ENCODE measurements at regions not wholly inside any gene's neighbourhood (a gene's known extent, or its start where the extent isn't known, plus 50 kb on each side); places are given as distances from the start of the nearest gene placed in this dataset.

- no peaks in the 10 kb centered on the region for H3K4me1 ChIP-seq (ENCODE audit: low read depth)
- intact Hi-C loops (cut with DNase I, micrococcal nuclease) = no loop called here
- H3K36me3 ChIP-seq (ENCODE audit: low read depth) = no peaks in the 10 kb centered on the region
- no peak overlapping the region for H3K4me3 ChIP-seq
- DNase-seq (no peak), ATAC-seq (no peak)
- TF ChIP-seq CTCF (IDR thresholded peaks at IDR 0.05) = no peak
- H3K9me3 ChIP-seq = no peaks in the 10 kb centered on the region
Measured at GRCh38 chr22:27120036-27120435, 462.6 kb downstream of the MIAT start.

- DNase-seq = no peak
- ATAC-seq = no peak
- intact Hi-C loops (cut with DNase I, micrococcal nuclease) = no loop called here
- Histone ChIP-seq H3K4me1 (ENCODE audit: low read depth) (no peaks in the 10 kb centered on the region), H3K4me3 (no peak overlapping the region), H3K9me3 (no peaks in the 10 kb centered on the region), H3K36me3 (ENCODE audit: low read depth) (no peaks in the 10 kb centered on the region)
- no peak for TF ChIP-seq CTCF (IDR thresholded peaks at IDR 0.05)
Measured at GRCh38 chr22:27122574-27122973, 465.2 kb downstream of the MIAT start.

- Histone ChIP-seq H3K9me3 (no peaks in the 10 kb centered on the region), H3K4me1 (ENCODE audit: low read depth) (no peaks in the 10 kb centered on the region), H3K4me3 (no peak overlapping the region), H3K36me3 (ENCODE audit: low read depth) (no peaks in the 10 kb centered on the region)
- TF ChIP-seq CTCF (IDR thresholded peaks at IDR 0.05) = no peak
- no peak for DNase-seq
- intact Hi-C loops (cut with DNase I, micrococcal nuclease) = no loop called here
- ATAC-seq = no peak
Measured at GRCh38 chr22:27123880-27124279, 466.5 kb downstream of the MIAT start.

- H3K36me3 ChIP-seq (ENCODE audit: low read depth) = no peaks in the 10 kb centered on the region
- TF ChIP-seq CTCF (IDR thresholded peaks at IDR 0.05) = no peak
- intact Hi-C loops (cut with DNase I, micrococcal nuclease) = no loop called here
- ATAC-seq = peak; percentile 34
- H3K9me3 ChIP-seq = no peaks in the 10 kb centered on the region
- H3K4me1 ChIP-seq (ENCODE audit: low read depth) = no peaks in the 10 kb centered on the region
- H3K4me3 ChIP-seq = no peak overlapping the region
- peak in 2 of 3 donors; percentile 24 to 36 for DNase-seq
Measured at GRCh38 chr22:27124351-27124966, 467.1 kb downstream of the MIAT start.

- H3K36me3 ChIP-seq (ENCODE audit: low read depth) = no peaks in the 10 kb centered on the region
- DNase-seq (no peak), ATAC-seq (no peak)
- H3K4me3 ChIP-seq = no peak overlapping the region
- no peaks in the 10 kb centered on the region for H3K4me1 ChIP-seq (ENCODE audit: low read depth)
- no peaks in the 10 kb centered on the region for H3K9me3 ChIP-seq
- TF ChIP-seq CTCF (IDR thresholded peaks at IDR 0.05) = no peak
- intact Hi-C loops (cut with DNase I, micrococcal nuclease) = no loop called here
Measured at GRCh38 chr22:27125539-27125938, 468.2 kb downstream of the MIAT start.

- no peak for ATAC-seq
- no peak for DNase-seq
- Histone ChIP-seq H3K36me3 (ENCODE audit: low read depth) (no peaks in the 10 kb centered on the region), H3K4me1 (ENCODE audit: low read depth) (no peaks in the 10 kb centered on the region), H3K9me3 (no peaks in the 10 kb centered on the region), H3K4me3 (no peak overlapping the region)
- TF ChIP-seq CTCF (IDR thresholded peaks at IDR 0.05) = no peak
- intact Hi-C loops (cut with DNase I, micrococcal nuclease) = no loop called here
Measured at GRCh38 chr22:27127911-27128310, 470.5 kb downstream of the MIAT start.
